Neural crest cell (in vitro differentiated cells): ENCODE measurements at regions not wholly inside any gene's neighbourhood (a gene's known extent, or its start where the extent isn't known, plus 50 kb on each side); places are given as distances from the start of the nearest gene placed in this dataset.

Source experiments
- DNase-seq: peaks from one replicate; pipeline ENCODE4 v3.0.0; 2021; ENCODE audit warnings: low read depth, mixed read lengths, low spot score
- H3K27ac Mint-ChIP-seq: one replicate; pipeline ENCODE4 v1.8.0; 2021; ENCODE audit warnings: mild to moderate bottlenecking, mixed read lengths; ENCODE audit not compliant: unreplicated experiment
- H3K27me3 Mint-ChIP-seq: 2 replicates; pipeline ENCODE4 v1.8.0; 2021; ENCODE audit warnings: low read depth, mild to moderate bottlenecking, mixed read lengths
- H3K36me3 Mint-ChIP-seq: 2 replicates; pipeline ENCODE4 v1.8.0; 2021; ENCODE audit warnings: low read depth, mild to moderate bottlenecking, mixed read lengths
- H3K4me1 Mint-ChIP-seq: 2 replicates; pipeline ENCODE4 v1.8.0; 2021; ENCODE audit warnings: mixed read lengths
- H3K4me3 Mint-ChIP-seq: one replicate; pipeline ENCODE4 v1.8.0; 2021; ENCODE audit warnings: mild to moderate bottlenecking, mixed read lengths
- H3K9me3 Mint-ChIP-seq: 2 replicates; pipeline ENCODE4 v1.8.0; 2021; ENCODE audit warnings: mixed read lengths
- TF ChIP-seq, protein P1 (sequence below): fragments of 200-600 bp; sonication (generic); conservative IDR thresholded peaks from 2 replicates; pipeline ENCODE4 v1.5.0; 2021; ENCODE audit warnings: antibody characterized with exemption, mild to moderate bottlenecking

DNA sequence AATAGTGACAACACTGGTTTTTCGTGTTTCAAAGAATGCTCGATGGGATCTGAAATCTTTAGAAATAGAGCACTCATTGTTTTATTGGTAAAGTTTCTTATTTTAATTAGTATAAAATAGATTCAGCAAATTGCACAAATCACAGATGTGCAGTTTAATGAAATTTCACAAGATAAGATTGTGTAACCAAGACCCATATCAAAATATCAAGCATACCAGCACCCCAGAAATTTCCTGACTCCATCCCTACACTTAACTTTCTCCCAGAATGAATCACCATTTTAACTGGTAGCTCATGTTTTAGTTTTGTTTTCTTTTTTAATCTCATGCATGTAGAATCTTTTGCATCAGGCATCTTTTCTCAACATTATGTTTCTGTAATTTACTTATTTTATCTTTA is 185.9 kb downstream of the KCNJ2 start:
- DNase-seq = no peak
- no peaks in the 10 kb centered on the region for H3K36me3 Mint-ChIP-seq
- TF ChIP-seq, protein P1, sequence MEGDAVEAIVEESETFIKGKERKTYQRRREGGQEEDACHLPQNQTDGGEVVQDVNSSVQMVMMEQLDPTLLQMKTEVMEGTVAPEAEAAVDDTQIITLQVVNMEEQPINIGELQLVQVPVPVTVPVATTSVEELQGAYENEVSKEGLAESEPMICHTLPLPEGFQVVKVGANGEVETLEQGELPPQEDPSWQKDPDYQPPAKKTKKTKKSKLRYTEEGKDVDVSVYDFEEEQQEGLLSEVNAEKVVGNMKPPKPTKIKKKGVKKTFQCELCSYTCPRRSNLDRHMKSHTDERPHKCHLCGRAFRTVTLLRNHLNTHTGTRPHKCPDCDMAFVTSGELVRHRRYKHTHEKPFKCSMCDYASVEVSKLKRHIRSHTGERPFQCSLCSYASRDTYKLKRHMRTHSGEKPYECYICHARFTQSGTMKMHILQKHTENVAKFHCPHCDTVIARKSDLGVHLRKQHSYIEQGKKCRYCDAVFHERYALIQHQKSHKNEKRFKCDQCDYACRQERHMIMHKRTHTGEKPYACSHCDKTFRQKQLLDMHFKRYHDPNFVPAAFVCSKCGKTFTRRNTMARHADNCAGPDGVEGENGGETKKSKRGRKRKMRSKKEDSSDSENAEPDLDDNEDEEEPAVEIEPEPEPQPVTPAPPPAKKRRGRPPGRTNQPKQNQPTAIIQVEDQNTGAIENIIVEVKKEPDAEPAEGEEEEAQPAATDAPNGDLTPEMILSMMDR = no peak
- no peak overlapping the region for H3K4me3 Mint-ChIP-seq
- H3K27me3 Mint-ChIP-seq = no peaks in the 10 kb centered on the region
- no peak overlapping the region for H3K27ac Mint-ChIP-seq
- H3K9me3 Mint-ChIP-seq = no peaks in the 10 kb centered on the region
- H3K4me1 Mint-ChIP-seq = peaks cover 12% of the 10 kb centered on the region

DNA sequence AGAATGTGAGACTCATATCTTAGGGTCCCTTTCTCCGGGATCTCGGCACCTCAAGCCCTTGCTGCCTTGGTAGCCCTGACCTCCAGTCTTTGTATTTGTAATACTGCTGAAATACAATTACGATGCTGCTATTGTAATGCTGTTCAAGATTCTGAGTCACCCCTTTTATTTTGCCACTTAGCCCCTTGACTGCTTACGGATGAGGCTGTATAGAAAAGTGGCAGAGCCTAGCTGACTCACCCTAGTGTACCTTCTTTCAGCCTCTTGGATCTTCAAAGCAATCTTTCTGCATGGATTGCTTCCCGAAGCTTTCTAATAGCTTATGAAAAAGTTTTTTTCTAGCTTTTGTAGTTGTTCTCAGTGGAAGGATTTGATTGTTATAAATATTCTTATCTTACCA is 187.9 kb downstream of the KCNJ2 start:
- Mint-ChIP-seq H3K4me3 (no peak overlapping the region), H3K36me3 (no peaks in the 10 kb centered on the region), H3K27me3 (no peaks in the 10 kb centered on the region), H3K4me1 (peaks cover 12% of the 10 kb centered on the region), H3K27ac (no peak overlapping the region), H3K9me3 (no peaks in the 10 kb centered on the region)
- TF ChIP-seq, protein P1 = no peak
- no peak for DNase-seq

DNA sequence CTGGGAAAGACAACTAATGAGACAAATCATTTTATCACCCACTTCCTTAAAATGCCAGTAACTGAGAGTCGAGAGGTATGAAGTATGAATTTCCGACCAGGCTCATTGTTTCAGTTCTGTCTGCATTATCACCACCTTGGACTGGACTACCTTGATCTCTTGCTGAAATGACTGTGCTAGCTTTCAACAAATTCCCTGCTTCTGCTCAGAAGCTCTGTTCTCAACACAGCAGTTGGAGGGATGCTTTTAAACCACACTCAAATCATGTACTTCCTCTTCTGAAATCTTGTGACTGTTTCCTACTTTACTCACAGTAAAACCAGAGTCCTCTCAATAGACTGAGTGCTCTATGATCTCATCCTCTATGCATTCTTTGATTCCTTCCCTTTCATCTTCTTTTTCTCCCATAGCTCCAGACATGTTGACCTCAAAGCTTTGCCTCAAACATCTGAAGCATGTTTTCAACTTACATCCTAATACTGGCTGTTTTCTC is 195.8 kb downstream of the KCNJ2 start:
- peaks cover 20% of the 10 kb centered on the region for H3K4me1 Mint-ChIP-seq
- no peak for DNase-seq
- peak overlapping the region; percentile 88 for H3K27ac Mint-ChIP-seq
- no peaks in the 10 kb centered on the region for H3K36me3 Mint-ChIP-seq
- H3K27me3 Mint-ChIP-seq = no peaks in the 10 kb centered on the region
- no peak overlapping the region for H3K4me3 Mint-ChIP-seq
- TF ChIP-seq, protein P1 = no peak
- no peaks in the 10 kb centered on the region for H3K9me3 Mint-ChIP-seq

DNA sequence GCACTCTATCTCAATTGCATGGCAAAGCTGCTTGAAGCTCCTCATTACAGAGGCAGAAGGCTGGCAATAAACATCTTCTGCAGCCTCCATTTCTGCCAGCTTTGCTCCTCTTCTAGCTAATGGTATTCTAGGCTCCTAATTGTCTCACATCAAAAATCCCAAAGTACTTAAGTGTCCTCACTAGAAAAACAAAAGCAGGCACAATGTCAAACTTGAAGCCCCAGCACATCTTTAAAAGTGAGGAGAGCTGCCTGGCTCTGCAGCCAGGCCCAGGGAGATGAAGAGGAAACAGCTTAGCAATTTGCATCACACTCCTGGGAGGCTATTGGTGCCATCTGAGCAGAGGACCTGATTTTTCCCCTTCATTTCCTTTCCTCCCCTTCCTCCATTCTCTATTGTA is 197.1 kb downstream of the KCNJ2 start:
- no peak overlapping the region for H3K4me3 Mint-ChIP-seq
- no peak for DNase-seq
- H3K27me3 Mint-ChIP-seq = no peaks in the 10 kb centered on the region
- no peak overlapping the region for H3K27ac Mint-ChIP-seq
- TF ChIP-seq, protein P1 = no peak
- H3K4me1 Mint-ChIP-seq = peaks cover 24% of the 10 kb centered on the region
- H3K36me3 Mint-ChIP-seq = no peaks in the 10 kb centered on the region
- peaks cover 3% of the 10 kb centered on the region for H3K9me3 Mint-ChIP-seq

DNA sequence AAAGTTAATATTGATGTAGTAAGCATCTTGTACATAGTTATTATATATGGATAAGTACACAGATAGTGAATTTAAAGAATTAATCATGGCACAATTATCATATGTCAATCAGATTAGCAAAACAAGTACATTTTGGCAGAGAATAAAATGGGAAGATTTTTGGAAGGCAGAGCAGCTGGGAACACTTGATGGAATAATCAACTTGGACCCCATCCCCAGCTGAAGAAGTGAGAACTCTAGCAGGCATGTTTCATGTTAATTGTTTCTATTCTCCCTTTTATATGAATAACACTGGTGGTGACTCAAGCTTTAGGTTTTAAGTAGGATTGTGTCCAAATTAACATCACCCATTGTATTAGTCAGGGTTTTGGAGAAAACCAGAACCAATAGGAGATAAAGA is 198.7 kb downstream of the KCNJ2 start:
- Mint-ChIP-seq H3K27ac (no peak overlapping the region), H3K27me3 (no peaks in the 10 kb centered on the region), H3K9me3 (peaks cover 3% of the 10 kb centered on the region), H3K36me3 (no peaks in the 10 kb centered on the region), H3K4me3 (no peak overlapping the region), H3K4me1 (peaks cover 30% of the 10 kb centered on the region)
- TF ChIP-seq, protein P1 = no peak
- no peak for DNase-seq

- TF ChIP-seq, protein P1 = no peak
- no peaks in the 10 kb centered on the region for H3K36me3 Mint-ChIP-seq
- DNase-seq = no peak
- H3K9me3 Mint-ChIP-seq = peaks cover 8% of the 10 kb centered on the region
- H3K27ac Mint-ChIP-seq = no peak overlapping the region
- no peaks in the 10 kb centered on the region for H3K27me3 Mint-ChIP-seq
- peaks cover 30% of the 10 kb centered on the region for H3K4me1 Mint-ChIP-seq
- no peak overlapping the region for H3K4me3 Mint-ChIP-seq
These were observed 200.1 kb downstream of the KCNJ2 start for GRCh38 chr17:70369391-70369790.
